Mesendoderm (in vitro differentiated cells): ENCODE measurements at regions not wholly inside any gene's neighbourhood (a gene's known extent, or its start where the extent isn't known, plus 50 kb on each side); places are given as distances from the start of the nearest gene placed in this dataset.

ENCODE experiments used
- DNase-seq: peaks from one replicate; pipeline ENCODE4 v3.0.0; 2013
- H2AK5ac ChIP-seq: 2 replicates; pipeline ENCODE4 v1.6.1; 2013; ENCODE audit warnings: low read length, inconsistent platforms
- H2BK120ac ChIP-seq: 2 replicates; pipeline ENCODE4 v1.6.1; 2013; ENCODE audit warnings: low read depth, mild to moderate bottlenecking, low read length, moderate library complexity, mixed read lengths
- H2BK15ac ChIP-seq: replicated peaks from 2 replicates; pipeline ENCODE4 v1.6.1; 2013; ENCODE audit warnings: low read depth, mild to moderate bottlenecking, moderate library complexity
- H2BK5ac ChIP-seq: 2 replicates; pipeline ENCODE4 v1.6.1; 2013; ENCODE audit warnings: low read length, inconsistent platforms
- H3K18ac ChIP-seq: 2 replicates; pipeline ENCODE4 v1.6.1; 2013; ENCODE audit warnings: mild to moderate bottlenecking, low read length, mixed read lengths
- H3K23ac ChIP-seq: one replicate; pipeline ENCODE4 v1.6.1; 2013; ENCODE audit warnings: low read length
- H3K27ac ChIP-seq: 2 replicates; pipeline ENCODE4 v1.5.1; 2013; ENCODE audit warnings: low read depth, mild to moderate bottlenecking, inconsistent platforms, low read length, moderate library complexity
- H3K27me3 ChIP-seq: 2 replicates; pipeline ENCODE4 v1.6.1; 2013; ENCODE audit warnings: low read length, control low read depth, mild to moderate bottlenecking, inconsistent platforms; ENCODE audit not compliant: insufficient read depth, poor library complexity
- H3K36me3 ChIP-seq: 2 replicates; pipeline ENCODE4 v1.6.1; 2013; ENCODE audit warnings: low read length, inconsistent platforms; ENCODE audit not compliant: control insufficient read depth, insufficient read depth
- H3K4ac ChIP-seq: one replicate; pipeline ENCODE4 v1.6.1; 2013; ENCODE audit warnings: low read depth, mild to moderate bottlenecking, low read length, moderate library complexity
- H3K4me1 ChIP-seq: 2 replicates; pipeline ENCODE4 v1.6.1; 2013; ENCODE audit warnings: low read depth, low read length, inconsistent platforms; ENCODE audit not compliant: control insufficient read depth
- H3K4me2 ChIP-seq: 2 replicates; pipeline ENCODE4 v1.6.1; 2013; ENCODE audit warnings: low read length
- H3K4me3 ChIP-seq: 2 replicates; pipeline ENCODE4 v1.5.1; 2013; ENCODE audit warnings: mild to moderate bottlenecking, low read length
- H3K56ac ChIP-seq: one replicate; pipeline ENCODE4 v1.6.1; 2013; ENCODE audit warnings: low read length
- H3K79me1 ChIP-seq: 2 replicates; pipeline ENCODE4 v1.6.1; 2013; ENCODE audit warnings: low read length, inconsistent platforms
- H3K79me2 ChIP-seq: 2 replicates; pipeline ENCODE4 v1.6.1; 2013; ENCODE audit warnings: mild to moderate bottlenecking, low read length; ENCODE audit not compliant: control insufficient read depth, insufficient read depth
- H3K9ac ChIP-seq: 2 replicates; pipeline ENCODE4 v1.6.1; 2013; ENCODE audit warnings: low read length, inconsistent platforms
- H4K5ac ChIP-seq: one replicate; pipeline ENCODE4 v1.6.1; 2013; ENCODE audit warnings: low read length
- H4K8ac ChIP-seq: one replicate; pipeline ENCODE4 v1.6.1; 2013; ENCODE audit warnings: low read depth, mild to moderate bottlenecking, control low read depth, low read length, moderate library complexity
- WGBS: extraction: QIAGEN DNeasy Blood & Tissue Kit; methylation state at CpG from one replicate; pipeline ENCODE4 v1.1.7; 2013; ENCODE audit warnings: low lambda C conversion rate, missing lambda C conversion rate; ENCODE audit not compliant: insufficient coverage; ENCODE audit errors: extremely low coverage; 5-methylcytosine and 5-hydroxymethylcytosine counted together

- H3K79me1 ChIP-seq = no peaks in the 10 kb centered on the region
- H3K4me1 ChIP-seq = peaks cover 3% of the 10 kb centered on the region
- H2AK5ac ChIP-seq = no peak overlapping the region
- no peak overlapping the region for H2BK120ac ChIP-seq
- no peak overlapping the region for H3K4ac ChIP-seq
- H2BK15ac ChIP-seq = no peak overlapping the region
- no peak overlapping the region for H3K4me2 ChIP-seq
- no peaks in the 10 kb centered on the region for H3K79me2 ChIP-seq
- H3K36me3 ChIP-seq = no peaks in the 10 kb centered on the region
- no peak for DNase-seq
- H4K8ac ChIP-seq = no peak overlapping the region
- no peak overlapping the region for H3K23ac ChIP-seq
- no peak overlapping the region for H3K18ac ChIP-seq
- no peak overlapping the region for H4K5ac ChIP-seq
- no peak overlapping the region for H3K27ac ChIP-seq
- no CpG with 5 or more reads among the region's 1 CpG for WGBS
- no peak overlapping the region for H3K4me3 ChIP-seq
- no peak overlapping the region for H2BK5ac ChIP-seq
- no peak overlapping the region for H3K9ac ChIP-seq
- H3K56ac ChIP-seq = no peak overlapping the region
- H3K27me3 ChIP-seq = no peaks in the 10 kb centered on the region
These were observed 74.4 kb upstream of the UGP2 start for GRCh38 chr2:63767307-63767706.

- no peak overlapping the region for H2BK5ac ChIP-seq
- no peak overlapping the region for H2BK15ac ChIP-seq
- H3K79me2 ChIP-seq = no peaks in the 10 kb centered on the region
- no peak overlapping the region for H3K4me3 ChIP-seq
- peaks cover 3% of the 10 kb centered on the region for H3K4me1 ChIP-seq
- H3K36me3 ChIP-seq = no peaks in the 10 kb centered on the region
- no peak overlapping the region for H2BK120ac ChIP-seq
- no peak overlapping the region for H3K9ac ChIP-seq
- no peak for DNase-seq
- H3K27ac ChIP-seq = no peak overlapping the region
- H3K23ac ChIP-seq = no peak overlapping the region
- H3K4ac ChIP-seq = no peak overlapping the region
- no peak overlapping the region for H3K4me2 ChIP-seq
- H3K79me1 ChIP-seq = no peaks in the 10 kb centered on the region
- H3K27me3 ChIP-seq = no peaks in the 10 kb centered on the region
- H4K8ac ChIP-seq = no peak overlapping the region
- H4K5ac ChIP-seq = no peak overlapping the region
- no peak overlapping the region for H2AK5ac ChIP-seq
- no peak overlapping the region for H3K18ac ChIP-seq
- no peak overlapping the region for H3K56ac ChIP-seq
These were observed 73.6 kb upstream of the UGP2 start for GRCh38 chr2:63768051-63768450.

GRCh38 chr2:63769915-63770314 lies 71.8 kb upstream of the UGP2 start:
- no CpG with 5 or more reads among the region's 3 CpGs for WGBS
- H2BK5ac ChIP-seq = no peak overlapping the region
- H3K27ac ChIP-seq = no peak overlapping the region

GRCh38 chr2:63772061-63772460 lies 69.6 kb upstream of the UGP2 start:
- no peak overlapping the region for H4K5ac ChIP-seq
- no peak overlapping the region for H3K18ac ChIP-seq
- H2BK5ac ChIP-seq = no peak overlapping the region
- no peaks in the 10 kb centered on the region for H3K27me3 ChIP-seq
- H3K4ac ChIP-seq = no peak overlapping the region
- H4K8ac ChIP-seq = no peak overlapping the region
- no peak overlapping the region for H3K4me2 ChIP-seq
- H2BK120ac ChIP-seq = no peak overlapping the region
- no peaks in the 10 kb centered on the region for H3K36me3 ChIP-seq
- no CpG with 5 or more reads among the region's 3 CpGs for WGBS
- H2AK5ac ChIP-seq = no peak overlapping the region
- H3K56ac ChIP-seq = no peak overlapping the region
- H3K9ac ChIP-seq = no peak overlapping the region
- H3K4me3 ChIP-seq = no peak overlapping the region
- no peak overlapping the region for H3K23ac ChIP-seq
- H3K27ac ChIP-seq = no peak overlapping the region
- no peak overlapping the region for H2BK15ac ChIP-seq
- DNase-seq = no peak
- H3K79me1 ChIP-seq = no peaks in the 10 kb centered on the region
- no peaks in the 10 kb centered on the region for H3K79me2 ChIP-seq
- no peaks in the 10 kb centered on the region for H3K4me1 ChIP-seq

More at GRCh38 chr2:63769915-63770314, 71.8 kb upstream of the UGP2 start:
- H2BK120ac ChIP-seq = no peak overlapping the region
- no peaks in the 10 kb centered on the region for H3K79me1 ChIP-seq
- H3K9ac ChIP-seq = no peak overlapping the region
- H4K8ac ChIP-seq = no peak overlapping the region
- no peak overlapping the region for H2AK5ac ChIP-seq
- DNase-seq = no peak
- no peak overlapping the region for H2BK15ac ChIP-seq
- H4K5ac ChIP-seq = no peak overlapping the region
- no peak overlapping the region for H3K18ac ChIP-seq
- no peaks in the 10 kb centered on the region for H3K27me3 ChIP-seq
- no peaks in the 10 kb centered on the region for H3K36me3 ChIP-seq
- H3K4me3 ChIP-seq = no peak overlapping the region
- no peak overlapping the region for H3K4me2 ChIP-seq
- no peaks in the 10 kb centered on the region for H3K4me1 ChIP-seq
- no peak overlapping the region for H3K56ac ChIP-seq
- H3K4ac ChIP-seq = no peak overlapping the region
- no peak overlapping the region for H3K23ac ChIP-seq
- no peaks in the 10 kb centered on the region for H3K79me2 ChIP-seq

GRCh38 chr2:63775191-63775590 lies 66.5 kb upstream of the UGP2 start:
- Histone ChIP-seq H2AK5ac (no peak overlapping the region), H3K4ac (no peak overlapping the region), H4K5ac (no peak overlapping the region), H3K4me3 (no peak overlapping the region), H3K27ac (no peak overlapping the region), H3K27me3 (no peaks in the 10 kb centered on the region), H3K36me3 (no peaks in the 10 kb centered on the region), H4K8ac (no peak overlapping the region), H3K18ac (no peak overlapping the region), H3K79me1 (no peaks in the 10 kb centered on the region), H3K56ac (no peak overlapping the region), H3K23ac (no peak overlapping the region), H2BK5ac (no peak overlapping the region), H3K4me2 (no peak overlapping the region), H3K79me2 (no peaks in the 10 kb centered on the region), H3K4me1 (no peaks in the 10 kb centered on the region), H2BK15ac (no peak overlapping the region), H2BK120ac (no peak overlapping the region), H3K9ac (no peak overlapping the region)
- no peak for DNase-seq
- no CpG with 5 or more reads among the region's 1 CpG for WGBS

GRCh38 chr2:63776382-63776781 lies 65.3 kb upstream of the UGP2 start:
- no peaks in the 10 kb centered on the region for H3K36me3 ChIP-seq
- no peak overlapping the region for H3K4me3 ChIP-seq
- no peak for DNase-seq
- no peak overlapping the region for H3K9ac ChIP-seq
- H4K8ac ChIP-seq = no peak overlapping the region
- no peak overlapping the region for H4K5ac ChIP-seq
- no peaks in the 10 kb centered on the region for H3K27me3 ChIP-seq
- no peak overlapping the region for H3K27ac ChIP-seq
- no peaks in the 10 kb centered on the region for H3K4me1 ChIP-seq
- H3K23ac ChIP-seq = no peak overlapping the region
- no peak overlapping the region for H3K4ac ChIP-seq
- no peak overlapping the region for H3K56ac ChIP-seq
- no peaks in the 10 kb centered on the region for H3K79me1 ChIP-seq
- no peaks in the 10 kb centered on the region for H3K79me2 ChIP-seq
- no peak overlapping the region for H2AK5ac ChIP-seq
- H2BK5ac ChIP-seq = no peak overlapping the region
- no peak overlapping the region for H2BK120ac ChIP-seq
- no peak overlapping the region for H2BK15ac ChIP-seq
- H3K18ac ChIP-seq = no peak overlapping the region
- H3K4me2 ChIP-seq = no peak overlapping the region
- no CpG with 5 or more reads among the region's 2 CpGs for WGBS
